Stimulated activated naive CD4-positive, alpha-beta T cell (primary cell): ENCODE measurements at regions not wholly inside any gene's neighbourhood (a gene's known extent, or its start where the extent isn't known, plus 50 kb on each side); places are given as distances from the start of the nearest gene placed in this dataset.
A peak's percentile ranks its signal among the peaks of the same experiment; 100 is the strongest.
"Not testable (repeated sequence)": the region's sequence is repeated elsewhere in the genome, so short reads cannot be mapped to it uniquely, and the experiment has no call there.

Experiments used
- DNase-seq, 6 experiments: peaks; one replicate each; lab custom pipeline; 2025; lab: John Stamatoyannopoulos, UW

DNA sequence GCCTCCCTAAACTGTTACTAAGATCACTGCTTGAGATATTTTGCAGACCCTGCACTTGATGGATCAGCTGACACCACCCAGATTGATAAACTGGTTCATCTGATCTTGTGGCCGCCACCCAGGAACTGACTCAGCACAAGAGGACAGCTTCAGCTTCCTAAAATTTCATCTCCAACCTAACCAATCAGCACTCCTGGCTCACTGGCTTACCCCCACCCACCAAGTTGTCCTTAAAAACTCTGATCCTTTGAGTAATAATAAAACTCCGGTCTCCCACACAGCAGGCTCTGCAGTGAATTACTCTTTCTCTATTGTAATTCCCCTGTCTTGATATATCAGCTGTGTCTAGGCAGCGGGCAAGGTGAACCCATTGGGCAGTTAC is 174.8 kb downstream of the UTP18 start:
- no peak for DNase-seq

DNA sequence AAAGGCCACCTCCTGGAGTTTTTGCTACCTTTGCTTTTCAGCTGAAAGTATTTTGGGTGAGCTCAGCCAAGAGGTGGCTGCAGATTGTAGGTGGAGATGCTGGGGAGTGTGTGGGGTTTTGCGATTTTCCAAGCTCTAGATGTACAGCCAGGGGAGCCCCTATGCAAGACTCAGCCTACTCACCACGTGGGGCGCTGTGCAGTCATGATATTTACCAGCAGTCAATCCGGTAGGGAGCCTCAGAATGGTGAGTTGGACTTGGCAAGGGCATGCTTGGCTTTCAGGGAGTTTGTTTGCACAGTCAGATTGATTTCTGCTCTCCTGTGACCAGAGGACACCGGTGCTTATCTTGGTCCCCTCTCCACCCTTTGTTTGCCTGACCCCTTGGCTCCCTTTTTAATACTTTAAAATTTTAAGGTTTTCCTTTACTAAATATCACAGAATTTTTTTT is 175.3 kb downstream of the UTP18 start:
- peak in 1 of 6 experiments; percentile 3 for DNase-seq

DNA sequence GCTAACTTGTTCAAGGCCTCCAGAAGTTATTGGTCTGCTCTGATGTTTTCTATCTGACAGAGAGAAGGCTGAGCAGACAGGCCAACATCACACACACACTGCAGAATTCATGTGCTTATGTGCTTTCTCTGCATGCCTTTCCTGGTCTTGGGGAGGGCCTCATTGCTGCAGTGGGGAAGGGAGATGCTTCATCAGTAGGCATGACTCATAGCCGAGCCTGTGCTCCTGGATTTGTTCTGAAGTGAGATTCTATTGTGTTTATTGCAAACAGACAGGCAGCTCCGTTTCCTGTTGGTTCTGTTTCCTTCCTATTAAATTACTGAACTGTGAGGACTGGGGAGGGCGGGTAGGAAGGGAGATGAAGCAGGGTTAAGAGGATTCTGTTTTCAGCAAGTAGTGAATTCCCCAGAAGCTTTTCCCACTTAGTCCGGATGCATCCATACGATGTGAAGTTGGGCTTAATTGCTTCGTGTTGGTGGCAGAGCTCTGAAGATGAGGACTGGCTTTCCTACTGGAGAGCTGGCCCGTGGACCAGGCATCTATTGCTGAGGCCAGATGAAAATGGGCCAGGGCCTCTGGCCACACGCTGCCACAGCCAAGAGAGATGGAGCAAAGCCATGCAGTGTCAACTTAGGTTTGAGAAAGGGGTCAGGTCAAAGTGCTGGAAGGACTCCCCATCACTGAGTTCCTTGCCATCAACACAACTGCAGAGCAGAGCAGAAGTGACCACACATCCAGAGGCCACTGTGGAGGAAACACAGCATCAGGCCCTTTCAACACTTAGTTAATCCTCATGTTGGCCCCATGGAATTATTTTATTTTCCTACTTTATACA is 179.3 kb downstream of the UTP18 start:
- DNase-seq = peak in 2 of 6 experiments; percentile 6 to 11

DNA sequence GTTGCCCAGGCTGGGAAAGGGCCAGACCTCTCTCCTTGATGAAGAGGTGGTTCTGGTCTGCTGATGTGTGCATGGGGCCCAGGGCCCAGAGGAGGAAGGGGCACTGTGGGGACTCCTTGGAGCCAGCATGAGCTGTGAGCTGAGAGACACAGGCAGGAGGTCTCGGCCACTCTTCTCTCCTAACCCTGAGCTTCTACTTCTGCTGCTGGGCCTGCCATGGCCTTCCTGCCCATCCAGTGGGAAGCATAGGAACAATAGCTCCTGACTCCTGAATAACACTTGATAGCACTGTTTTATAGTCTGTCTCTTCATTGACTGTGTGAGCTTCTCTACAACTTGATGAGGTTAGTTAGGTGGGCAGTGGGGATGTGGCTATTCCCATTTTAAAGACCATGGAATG is 181.1 kb downstream of the UTP18 start:
- DNase-seq = no peak

DNA sequence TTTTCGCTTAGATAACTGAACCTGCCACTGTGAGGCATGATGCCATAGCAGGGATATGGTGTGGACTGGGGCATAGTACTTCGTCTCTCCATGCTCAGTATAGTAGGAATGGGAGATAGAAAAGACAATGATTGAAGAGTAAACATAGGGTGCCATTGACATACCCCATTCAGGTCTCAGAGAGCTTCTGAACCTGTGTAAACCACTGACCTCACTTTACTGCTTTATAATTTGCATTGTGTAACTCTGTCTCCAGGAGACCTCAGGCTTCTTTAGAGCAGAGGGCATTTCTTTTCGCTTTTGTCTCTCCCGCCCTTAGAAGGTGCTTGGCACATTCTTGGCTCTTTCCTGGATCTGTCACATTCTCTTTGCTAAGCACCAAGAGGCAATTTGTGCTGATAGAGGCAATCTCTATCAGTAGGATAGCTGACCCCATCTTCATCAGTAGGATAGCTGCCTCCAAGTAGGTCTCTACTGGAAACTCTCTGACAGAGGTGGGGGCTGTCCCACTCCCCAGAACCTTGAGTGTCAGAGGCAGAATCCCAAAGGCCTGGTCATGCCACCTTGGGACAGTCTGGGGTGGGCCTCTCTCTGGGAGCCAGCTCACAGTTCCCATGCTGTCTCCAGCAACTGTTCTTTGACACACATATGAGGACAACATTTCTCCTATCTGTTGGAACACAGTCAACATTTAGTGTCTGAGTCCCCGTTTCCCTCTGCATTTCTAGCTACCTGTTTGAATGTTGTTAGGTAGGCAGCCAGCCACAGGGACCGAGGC is 181.9 kb downstream of the UTP18 start:
- DNase-seq = no peak

DNA sequence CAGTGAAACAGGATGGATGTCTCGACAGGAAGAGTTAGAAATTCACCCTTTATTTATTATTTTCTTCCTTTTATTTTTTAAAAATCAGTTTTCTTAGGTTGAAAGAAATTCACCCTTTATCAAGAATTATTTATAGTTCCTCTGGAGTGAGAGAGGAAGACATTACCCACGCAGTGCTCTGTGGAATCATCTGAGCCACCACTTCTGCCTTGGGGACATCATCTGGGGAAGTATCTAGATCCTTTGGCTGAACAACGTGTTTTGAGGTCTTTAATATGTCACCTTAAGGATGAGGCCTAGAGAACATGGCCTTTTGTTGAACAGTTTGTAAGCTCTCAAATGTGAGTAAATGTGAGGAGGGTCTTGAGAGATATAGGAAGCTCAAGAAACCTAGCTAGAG is 183.3 kb downstream of the UTP18 start:
- no peak for DNase-seq

DNA sequence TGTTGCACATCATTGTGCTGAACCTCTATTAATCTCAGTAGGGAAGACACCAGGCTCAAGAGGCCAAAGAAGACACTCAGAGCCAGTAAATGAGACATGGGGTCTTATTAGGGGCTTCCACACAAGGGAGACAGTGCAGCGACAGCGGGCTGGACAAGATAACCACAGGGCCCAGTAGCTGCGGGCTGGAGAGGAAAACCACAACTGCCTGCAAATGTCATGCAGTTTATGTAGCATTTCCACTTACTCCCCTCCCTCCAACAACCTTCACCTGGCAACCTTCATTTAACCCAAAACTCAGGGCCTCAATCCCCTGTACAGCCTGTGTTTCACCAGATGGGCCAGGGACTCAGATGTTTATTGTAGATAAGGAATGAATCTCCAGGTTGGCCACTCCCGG is 185.6 kb downstream of the UTP18 start:
- DNase-seq = no peak

DNA sequence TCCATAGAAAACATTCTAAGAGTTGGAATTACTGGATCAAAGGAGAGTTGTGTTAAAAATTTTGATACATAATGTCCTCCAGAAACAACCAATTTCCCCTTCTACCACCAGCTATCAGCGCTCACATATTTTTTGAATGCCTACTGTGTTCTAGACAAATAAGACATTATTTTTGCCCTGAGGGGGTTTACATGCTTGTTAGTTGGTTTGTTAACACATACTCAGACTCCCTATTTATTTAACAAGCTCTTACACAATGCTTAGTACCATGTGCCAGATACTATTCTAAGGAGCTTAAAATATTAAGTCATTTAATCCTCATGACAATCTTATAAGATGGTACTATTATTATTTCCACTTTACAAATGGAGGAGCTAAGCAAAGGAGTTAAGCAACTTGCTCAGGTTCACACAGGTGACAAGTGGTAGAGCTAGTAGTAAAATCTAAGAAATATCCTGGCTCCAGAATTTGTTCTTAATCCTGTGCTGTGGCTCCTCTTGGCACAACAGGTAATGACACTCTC is 194.2 kb downstream of the UTP18 start:
- no peak for DNase-seq

DNA sequence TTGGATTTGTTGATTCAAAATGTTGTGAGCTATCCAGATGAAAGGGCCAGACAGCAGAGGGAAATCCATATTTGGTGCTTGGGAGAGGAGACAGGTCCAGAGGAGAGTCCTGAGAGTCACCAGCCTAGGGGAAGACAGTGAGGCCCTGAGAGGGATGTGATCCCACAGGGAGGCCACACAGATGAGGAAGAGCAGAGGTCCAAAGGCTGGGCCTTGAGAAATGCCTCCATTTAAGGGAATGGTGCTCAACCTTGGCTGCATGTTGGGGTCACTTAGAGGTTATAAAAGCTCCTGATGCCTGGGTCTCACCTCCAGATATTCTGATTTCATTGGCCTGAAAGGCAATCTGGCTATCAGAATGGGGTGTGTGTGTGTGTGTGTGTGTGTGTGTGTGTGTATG is 194.9 kb downstream of the UTP18 start:
- no peak for DNase-seq

DNA sequence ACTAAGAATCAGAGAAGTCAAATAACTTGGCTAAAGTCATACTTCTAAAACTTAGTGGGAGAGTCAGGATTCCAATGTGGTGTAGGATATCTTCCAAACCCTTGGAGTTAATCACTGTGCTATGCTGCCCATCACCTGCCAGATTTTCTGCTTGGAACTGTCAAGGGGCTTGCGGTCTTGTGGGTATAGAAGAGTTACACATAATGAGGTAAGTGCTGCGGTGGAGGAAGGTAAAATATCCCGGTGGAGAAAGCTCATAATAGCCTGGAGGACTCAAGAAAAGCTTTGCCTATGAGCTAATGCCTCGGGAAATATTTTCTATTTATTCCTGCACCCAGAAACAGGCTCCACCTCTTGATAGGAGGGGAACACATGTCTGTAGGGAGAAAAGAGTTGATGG is 195.6 kb downstream of the UTP18 start:
- no peak for DNase-seq

DNA sequence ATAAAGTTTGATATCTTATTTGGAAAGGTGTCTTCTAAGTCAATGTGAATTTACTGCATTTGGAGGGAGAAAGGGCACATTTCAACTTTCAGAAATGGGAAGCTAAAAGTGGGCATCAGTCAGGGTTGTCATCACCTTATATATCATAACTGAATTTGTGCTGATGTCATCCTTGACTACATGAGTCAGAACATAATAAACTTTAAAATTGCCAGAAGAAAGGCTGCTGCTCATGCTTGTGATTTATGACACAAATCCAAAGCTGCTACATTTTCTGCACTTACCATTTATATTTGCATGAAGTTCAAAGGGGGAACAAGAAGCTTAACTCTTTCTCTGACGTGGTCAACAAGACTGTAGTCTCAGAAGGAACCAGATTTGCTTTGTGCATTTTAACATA is 196.6 kb downstream of the UTP18 start:
- DNase-seq = no peak

DNA sequence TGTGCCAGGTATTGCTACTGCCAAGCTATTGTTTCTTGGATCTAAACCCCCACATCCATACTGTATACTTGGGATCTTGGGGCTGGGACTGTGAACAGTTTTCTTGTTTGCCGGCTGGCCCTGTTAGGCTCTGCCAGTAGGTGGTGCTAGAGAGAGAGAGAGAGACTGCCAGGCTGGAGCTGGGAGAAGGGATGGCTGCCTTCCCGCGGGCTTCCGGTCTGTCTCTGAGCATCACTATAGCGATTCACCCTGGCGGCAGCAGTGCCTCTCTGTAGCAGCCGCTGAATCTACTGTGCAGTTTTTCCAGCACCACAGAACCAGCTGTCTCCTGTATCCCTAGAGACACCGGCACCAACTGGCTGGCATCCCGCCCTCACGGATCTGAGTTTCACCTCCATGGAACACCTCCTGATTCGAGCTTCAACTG is 201.2 kb downstream of the UTP18 start:
- DNase-seq = peak; percentile 5 to 41 (median 14)

DNA sequence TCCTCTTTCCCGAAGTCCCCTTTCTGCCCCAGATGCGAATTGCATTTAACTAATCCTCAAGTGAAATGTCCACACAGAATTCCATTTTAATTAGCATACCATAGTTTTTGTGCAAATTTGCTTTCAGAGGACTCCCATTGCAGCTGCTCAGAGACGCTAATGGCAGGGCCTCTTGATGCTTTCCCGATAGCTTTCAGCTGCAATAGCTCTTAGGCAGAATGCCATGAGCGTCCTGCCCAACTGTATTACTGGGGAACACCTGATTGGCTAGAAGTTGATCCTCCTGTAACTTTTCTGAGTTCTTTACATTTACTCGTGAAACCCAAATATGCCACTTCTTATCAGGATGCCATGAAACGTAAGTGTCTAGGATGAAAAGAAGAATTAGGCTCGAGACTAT is 203.0 kb downstream of the UTP18 start:
- DNase-seq = no peak

DNA sequence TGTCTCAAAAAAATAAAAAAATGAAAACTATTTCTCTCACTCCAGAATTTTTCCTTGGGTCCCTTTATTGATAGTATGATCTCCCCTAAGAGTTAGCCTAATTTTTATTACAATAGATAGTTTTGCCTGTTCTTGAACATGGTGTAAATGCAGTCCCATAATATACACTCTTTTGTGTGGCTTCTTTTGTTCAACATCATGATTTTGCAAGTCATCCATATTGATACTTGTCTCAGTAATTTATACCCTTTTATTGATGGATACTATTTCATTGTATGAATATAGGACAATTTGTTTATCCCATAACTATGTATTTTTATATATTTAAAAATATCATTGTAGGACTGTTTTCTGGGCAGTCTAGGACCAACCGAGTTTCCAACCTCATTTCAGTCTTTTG is 207.0 kb downstream of the UTP18 start:
- DNase-seq = no peak

DNA sequence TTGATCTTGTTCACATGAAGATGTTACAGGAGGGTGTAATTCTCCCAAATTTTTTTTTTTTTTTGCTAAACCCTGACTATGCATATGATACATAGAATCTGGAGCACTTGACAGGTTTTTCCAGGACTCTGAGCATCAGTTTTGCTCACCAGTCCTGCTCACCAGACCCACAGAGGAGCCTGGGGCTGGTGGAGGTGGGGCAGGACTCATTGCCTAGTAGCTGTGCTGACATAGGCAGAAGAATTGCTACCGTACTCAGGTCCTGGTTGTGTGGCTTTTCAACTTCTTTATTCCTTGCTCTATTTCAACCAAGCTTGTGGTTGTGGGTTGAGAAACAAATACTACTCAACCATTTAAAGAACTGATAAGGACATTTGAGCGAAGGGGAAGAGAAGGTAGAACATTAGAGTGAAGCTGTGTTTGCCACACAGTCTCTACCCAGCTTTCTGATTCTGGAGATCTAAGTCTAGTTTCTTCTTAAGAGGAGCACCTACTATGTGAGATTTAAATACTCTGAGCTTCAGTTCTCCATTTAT is 212.4 kb downstream of the UTP18 start:
- no peak for DNase-seq

DNA sequence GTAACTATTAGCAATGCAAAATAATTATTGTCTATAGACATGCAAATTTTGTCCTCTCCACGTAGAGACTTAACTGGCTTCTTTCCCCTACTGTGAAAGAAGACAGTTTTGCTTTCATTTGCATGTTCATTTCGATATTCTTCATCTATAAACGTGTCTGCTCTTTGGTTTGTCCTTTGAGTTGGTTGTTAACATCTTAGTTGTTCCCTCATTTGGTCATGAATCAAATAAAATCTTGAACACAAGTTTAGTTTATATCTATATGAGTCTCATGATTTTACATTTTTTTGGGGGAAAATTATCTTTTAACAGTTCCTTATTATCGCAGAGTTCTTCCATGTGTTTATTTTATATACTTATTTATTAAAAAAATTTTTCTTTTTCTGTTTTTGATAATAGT is 214.4 kb downstream of the UTP18 start:
- no peak for DNase-seq

DNA sequence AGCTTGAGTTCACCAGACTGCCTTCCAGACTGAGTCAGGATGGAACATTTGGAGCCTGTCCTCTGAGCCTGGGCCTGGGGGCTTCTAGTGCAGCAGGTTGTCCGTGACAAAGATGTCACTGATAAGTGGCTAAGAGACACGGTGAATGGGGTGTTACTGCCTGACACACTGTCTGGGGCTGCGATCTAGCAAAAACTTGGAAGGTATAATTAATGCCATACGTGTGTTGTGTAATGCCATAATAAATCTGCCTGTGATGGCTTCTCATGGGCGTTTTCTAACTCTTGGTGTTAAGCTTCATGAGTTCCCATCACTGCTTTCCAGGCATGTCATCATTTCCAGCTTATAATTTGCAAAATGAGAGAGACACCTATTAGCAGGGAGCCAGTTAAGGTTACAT is 215.4 kb downstream of the UTP18 start:
- no peak for DNase-seq

DNA sequence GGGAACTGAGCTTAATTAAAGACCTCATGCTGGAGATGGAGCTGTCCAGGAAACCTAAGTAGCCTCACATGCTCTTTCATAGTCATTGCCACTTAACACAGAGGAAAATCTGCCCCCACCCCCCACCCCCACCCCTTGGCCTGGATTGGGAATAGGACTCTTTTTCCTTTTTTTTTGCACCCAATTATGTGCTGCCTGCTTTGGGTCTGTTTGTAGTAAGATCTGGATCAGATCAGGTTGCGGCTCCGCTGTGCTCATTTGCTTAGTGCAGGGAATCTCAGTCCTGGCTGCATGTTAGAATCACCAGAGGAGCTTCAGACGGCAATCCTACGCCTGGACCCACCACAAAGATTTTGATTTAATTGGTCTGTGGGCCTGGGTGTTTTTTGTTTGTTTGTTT is 219.0 kb downstream of the UTP18 start:
- DNase-seq = no peak

DNA sequence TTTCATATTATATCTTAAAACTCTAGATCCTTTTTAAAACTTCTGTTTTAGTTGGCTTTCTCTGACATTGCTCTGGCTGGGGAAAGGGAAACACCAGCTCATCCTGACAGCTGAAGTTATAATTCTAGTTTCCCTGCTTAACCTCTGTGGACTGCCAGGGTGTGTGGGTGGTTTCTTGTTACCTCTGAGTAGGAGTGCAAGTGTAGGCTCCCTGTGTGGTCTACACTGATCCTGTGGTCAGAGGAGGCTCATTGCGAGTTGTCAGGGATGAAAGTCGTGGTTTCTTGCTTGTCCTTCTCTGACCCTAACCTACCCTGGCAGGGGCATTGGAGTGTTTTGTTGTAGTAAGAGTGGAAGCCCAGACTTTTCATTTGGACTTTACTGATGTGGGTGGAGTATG is 221.0 kb downstream of the UTP18 start:
- DNase-seq = no peak

DNA sequence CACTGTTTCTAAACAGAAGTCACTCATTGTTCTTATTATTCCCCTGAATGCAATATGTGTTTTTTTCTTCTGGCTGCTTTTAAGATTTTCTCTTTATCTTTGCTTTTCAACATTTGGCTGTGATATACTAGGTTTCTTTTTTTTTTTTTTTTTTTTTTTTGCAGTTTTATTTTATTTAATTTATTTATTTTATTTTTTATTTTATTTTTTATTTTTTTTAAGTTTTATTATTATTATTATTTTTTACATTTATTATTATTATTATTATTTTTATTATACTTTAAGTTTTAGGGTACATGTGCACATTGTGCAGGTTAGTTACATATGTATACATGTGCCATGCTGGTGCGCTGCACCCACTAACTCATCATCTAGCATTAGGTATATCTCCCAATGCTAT is 221.9 kb downstream of the UTP18 start:
- not testable (repeated sequence) for DNase-seq

DNA sequence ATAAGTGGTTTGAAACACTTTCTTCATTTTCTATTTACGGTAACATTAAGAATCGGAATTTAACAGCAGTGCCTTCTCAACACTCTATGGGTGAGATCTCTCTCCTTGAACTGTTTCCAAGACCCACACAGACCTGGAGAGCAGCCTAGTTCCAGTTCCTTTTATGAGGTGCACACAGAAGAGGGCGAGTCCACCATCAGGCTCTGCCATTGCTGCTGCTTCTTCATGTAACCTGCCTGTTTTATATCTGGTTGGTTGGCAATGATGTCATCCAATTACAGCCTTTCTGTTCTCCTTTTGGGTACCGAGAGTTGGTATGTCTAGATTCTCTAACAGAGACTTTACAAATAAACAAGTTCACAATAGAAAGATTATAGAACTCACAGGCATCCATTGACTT is 225.7 kb downstream of the UTP18 start:
- no peak for DNase-seq

DNA sequence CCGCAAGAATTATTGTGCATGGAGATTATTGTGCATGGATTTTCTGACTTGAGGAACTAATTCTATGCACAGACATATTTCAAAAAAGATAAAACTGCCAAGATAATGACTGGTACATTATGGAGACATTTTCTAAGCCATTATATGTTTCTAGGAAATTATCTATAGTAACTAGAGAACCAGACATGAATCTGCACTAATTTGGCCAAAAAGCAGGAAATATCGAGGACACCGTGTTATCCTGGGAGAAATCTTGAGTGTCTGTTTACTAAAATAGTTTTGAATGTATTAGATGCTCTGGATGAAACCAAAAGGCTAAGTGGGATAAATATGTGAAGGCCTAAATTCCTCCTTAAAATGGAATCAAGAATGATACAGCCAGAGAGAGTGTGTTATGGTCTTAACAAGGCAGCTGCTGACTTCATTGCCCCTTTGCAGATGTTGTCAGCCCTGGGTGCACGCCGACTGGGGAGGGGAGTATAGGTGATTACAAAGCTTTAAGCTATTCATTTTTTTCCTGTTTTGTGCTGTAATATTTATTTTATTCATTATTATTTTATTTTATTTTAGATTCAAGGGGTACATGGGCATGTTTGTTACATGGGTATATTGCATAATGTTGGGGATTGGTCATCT is 226.7 kb downstream of the UTP18 start:
- no peak for DNase-seq
